HUES48 (cell line): ENCODE measurements at regions not wholly inside any gene's neighbourhood (a gene's known extent, or its start where the extent isn't known, plus 50 kb on each side); places are given as distances from the start of the nearest gene placed in this dataset.

Source experiments
- H3K27ac ChIP-seq: one replicate; pipeline ENCODE4 v1.7.0; 2013; ENCODE audit warnings: low read depth, low read length, inconsistent platforms
- H3K27me3 ChIP-seq: 2 replicates; pipeline ENCODE4 v1.6.1; 2013; ENCODE audit warnings: mild to moderate bottlenecking, low read length; ENCODE audit not compliant: control insufficient read depth, insufficient read depth
- H3K36me3 ChIP-seq: 2 replicates; pipeline ENCODE4 v1.6.1; 2013; ENCODE audit warnings: low read length; ENCODE audit not compliant: control insufficient read depth, insufficient read depth
- H3K4me1 ChIP-seq: 2 replicates; pipeline ENCODE4 v1.6.1; 2013; ENCODE audit warnings: mild to moderate bottlenecking, low read length; ENCODE audit not compliant: control insufficient read depth, insufficient read depth
- H3K4me3 ChIP-seq: 2 replicates; pipeline ENCODE4 v1.5.1; 2013; ENCODE audit warnings: mild to moderate bottlenecking, low read depth, low read length
- H3K9ac ChIP-seq: 2 replicates; pipeline ENCODE4 v1.6.1; 2013; ENCODE audit warnings: mild to moderate bottlenecking, low read depth, low read length, moderate library complexity
- H3K9me3 ChIP-seq: 2 replicates; pipeline ENCODE4 v1.6.1; 2013; ENCODE audit warnings: low read length; ENCODE audit not compliant: control insufficient read depth, insufficient read depth

- no peaks in the 10 kb centered on the region for H3K9me3 ChIP-seq
- H3K4me3 ChIP-seq, result no peak overlapping the region
- H3K4me1 ChIP-seq, result no peaks in the 10 kb centered on the region
- H3K36me3 ChIP-seq, result no peaks in the 10 kb centered on the region
- H3K27me3 ChIP-seq, result no peaks in the 10 kb centered on the region
- H3K27ac ChIP-seq, result no peak overlapping the region
- no peak overlapping the region for H3K9ac ChIP-seq
Measured at GRCh38 chr14:44712024-44712815, 205.1 kb upstream of the FSCB start.

- Histone ChIP-seq H3K9ac (no peak overlapping the region), H3K4me3 (no peak overlapping the region), H3K27ac (no peak overlapping the region), H3K27me3 (no peaks in the 10 kb centered on the region), H3K36me3 (no peaks in the 10 kb centered on the region), H3K4me1 (no peaks in the 10 kb centered on the region), H3K9me3 (no peaks in the 10 kb centered on the region)
Measured at GRCh38 chr14:44701563-44702263, 194.6 kb upstream of the FSCB start.

- Histone ChIP-seq H3K27ac (no peak overlapping the region), H3K9ac (no peak overlapping the region), H3K9me3 (no peaks in the 10 kb centered on the region), H3K36me3 (no peaks in the 10 kb centered on the region), H3K27me3 (no peaks in the 10 kb centered on the region), H3K4me1 (no peaks in the 10 kb centered on the region), H3K4me3 (no peak overlapping the region)
Measured at GRCh38 chr14:44700694-44701093, 193.6 kb upstream of the FSCB start.

- H3K36me3 ChIP-seq, result no peaks in the 10 kb centered on the region
- H3K4me3 ChIP-seq, result no peak overlapping the region
- no peaks in the 10 kb centered on the region for H3K4me1 ChIP-seq
- no peak overlapping the region for H3K27ac ChIP-seq
- no peak overlapping the region for H3K9ac ChIP-seq
- no peaks in the 10 kb centered on the region for H3K9me3 ChIP-seq
- no peaks in the 10 kb centered on the region for H3K27me3 ChIP-seq
Measured at GRCh38 chr14:44700184-44700583, 193.1 kb upstream of the FSCB start.

- no peaks in the 10 kb centered on the region for H3K27me3 ChIP-seq
- H3K36me3 ChIP-seq, result no peaks in the 10 kb centered on the region
- no peaks in the 10 kb centered on the region for H3K9me3 ChIP-seq
- H3K9ac ChIP-seq, result no peak overlapping the region
- H3K4me1 ChIP-seq, result no peaks in the 10 kb centered on the region
- H3K4me3 ChIP-seq, result no peak overlapping the region
- no peak overlapping the region for H3K27ac ChIP-seq
Measured at GRCh38 chr14:44699391-44699790, 192.3 kb upstream of the FSCB start.

GRCh38 chr14:44669496-44669895, 162.4 kb upstream of the FSCB start:
- Histone ChIP-seq H3K36me3 (no peaks in the 10 kb centered on the region), H3K27ac (no peak overlapping the region), H3K27me3 (no peaks in the 10 kb centered on the region), H3K9ac (no peak overlapping the region), H3K4me1 (no peaks in the 10 kb centered on the region), H3K4me3 (no peak overlapping the region), H3K9me3 (no peaks in the 10 kb centered on the region)

GRCh38 chr14:44663136-44663535, 156.1 kb upstream of the FSCB start:
- no peak overlapping the region for H3K9ac ChIP-seq
- H3K36me3 ChIP-seq, result no peaks in the 10 kb centered on the region
- no peaks in the 10 kb centered on the region for H3K9me3 ChIP-seq
- H3K27ac ChIP-seq, result no peak overlapping the region
- H3K4me3 ChIP-seq, result no peak overlapping the region
- peaks cover 9% of the 10 kb centered on the region; the same call in 1 of the 2 replicates for H3K4me1 ChIP-seq
- no peaks in the 10 kb centered on the region for H3K27me3 ChIP-seq

GRCh38 chr14:44662250-44662891, 155.3 kb upstream of the FSCB start:
- Histone ChIP-seq H3K27ac (no peak overlapping the region), H3K27me3 (no peaks in the 10 kb centered on the region), H3K4me3 (no peak overlapping the region), H3K9me3 (no peaks in the 10 kb centered on the region), H3K4me1 (peaks cover 11% of the 10 kb centered on the region; the same call in 1 of the 2 replicates), H3K9ac (no peak overlapping the region), H3K36me3 (no peaks in the 10 kb centered on the region)

GRCh38 chr14:44658389-44658696, 151.3 kb upstream of the FSCB start:
- Histone ChIP-seq H3K36me3 (no peaks in the 10 kb centered on the region), H3K9me3 (no peaks in the 10 kb centered on the region), H3K4me3 (no peak overlapping the region), H3K9ac (no peak overlapping the region), H3K27me3 (no peaks in the 10 kb centered on the region), H3K27ac (no peak overlapping the region), H3K4me1 (peaks cover 2% of the 10 kb centered on the region; the same call in 1 of the 2 replicates)

- Histone ChIP-seq H3K27me3 (no peaks in the 10 kb centered on the region), H3K9me3 (no peaks in the 10 kb centered on the region), H3K36me3 (no peaks in the 10 kb centered on the region), H3K4me1 (peaks cover 2% of the 10 kb centered on the region; the same call in 1 of the 2 replicates), H3K27ac (no peak overlapping the region), H3K4me3 (no peak overlapping the region), H3K9ac (no peak overlapping the region)
Measured at GRCh38 chr14:44657696-44658388, 150.8 kb upstream of the FSCB start.
